Panc1 (cell line): ENCODE measurements at regions not wholly inside any gene's neighbourhood (a gene's known extent, or its start where the extent isn't known, plus 50 kb on each side); places are given as distances from the start of the nearest gene placed in this dataset.

ENCODE experiments used
- ATAC-seq: fragments of 200-7000 bp; cut with Tn5 transposase; 2 replicates; pipeline ENCODE4 v1.9.1; 2020; ENCODE audit warnings: mild to moderate bottlenecking, moderate library complexity
- BruUV-seq: library from RNA; stranded (reverse); fragments of 400-500 nt; replicated peaks from 2 replicates; lab custom pipeline; 2021; lab: Mats Ljungman, UMichigan
- CTCF ChIA-PET: fragments of 300-600 bp; sonication (Branson Sonifier 250); formaldehyde crosslinking; loops from one replicate; lab custom pipeline; 2022; ENCODE audit warnings: antibody characterized with exemption; lab: Charles Lee
- POLR2A ChIA-PET: fragments of 300-600 bp; sonication (Branson Sonifier 250); formaldehyde crosslinking; loops from one replicate; lab custom pipeline; 2022; ENCODE audit warnings: antibody characterized with exemption; lab: Charles Lee
- DNase-seq: peaks from one replicate; pipeline ENCODE4 v3.0.0-alpha.2; 2010; ENCODE audit warnings: low read depth, low spot score
- H3K27ac ChIP-seq: 2 replicates; pipeline ENCODE4 v1.5.1; 2011; ENCODE audit warnings: mild to moderate bottlenecking, low read length, inconsistent platforms
- H3K27me3 ChIP-seq: fragments of 200-500 bp; sonication (Bioruptor generic); 2 replicates; pipeline ENCODE4 v1.6.0; 2014; ENCODE audit warnings: low read length, inconsistent platforms; ENCODE audit not compliant: control insufficient read depth, insufficient read depth
- H3K36me3 ChIP-seq: fragments of 200-500 bp; sonication (Bioruptor generic); 2 replicates; pipeline ENCODE4 v1.5.1; 2014; ENCODE audit warnings: inconsistent platforms, mild to moderate bottlenecking, low read length, moderate library complexity; ENCODE audit not compliant: control insufficient read depth, insufficient read depth
- H3K4me1 ChIP-seq: 2 replicates; pipeline ENCODE4 v1.5.1; 2011; ENCODE audit warnings: inconsistent platforms, mild to moderate bottlenecking, low read length, moderate library complexity; ENCODE audit not compliant: control insufficient read depth, insufficient read depth
- H3K4me3 ChIP-seq, 2 experiments: 2 replicates each; pipeline ENCODE4 v1.5.1; 2011 to 2012; ENCODE audit warnings: low read depth in 2 of 2, low read length in 2 of 2, mild to moderate bottlenecking in 2 of 2, inconsistent platforms in 1 of 2, moderate library complexity in 1 of 2
- H3K9me3 ChIP-seq: fragments of 200-500 bp; sonication (Bioruptor generic); 2 replicates; pipeline ENCODE4 v1.5.1; 2014; ENCODE audit warnings: low read depth, mild to moderate bottlenecking, inconsistent platforms, low read length, moderate library complexity; ENCODE audit not compliant: control insufficient read depth, insufficient read depth
- POLR2AphosphoS5 ChIP-seq: IDR thresholded peaks from 2 replicates; pipeline ENCODE4 v1.6.1; 2012; ENCODE audit warnings: mild to moderate bottlenecking, low read depth, low read length, moderate library complexity
- SIN3A ChIP-seq: IDR thresholded peaks from 2 replicates; pipeline ENCODE4 v1.6.1; 2012; ENCODE audit warnings: low read depth, mild to moderate bottlenecking, low read length, moderate library complexity, borderline replicate concordance; ENCODE audit not compliant: insufficient read depth
- TCF7L2 ChIP-seq: IDR thresholded peaks from 2 replicates; pipeline ENCODE4 v1.6.1; 2011; ENCODE audit warnings: mild to moderate bottlenecking, low read depth, low read length, inconsistent platforms
- in situ Hi-C: cut with HindIII; loops from 2 replicates; pipeline ENCODE4 v1.10.0; 2016; ENCODE audit warnings: low sequenced_read_pairs, low pct_unique_long_range_greater_than_20kb
- intact Hi-C: fragments of 100-400 bp; cut with micrococcal nuclease; formaldehyde crosslinking; loops from one replicate; pipeline ENCODE4 v1.10.0; 2022; ENCODE audit not compliant: unreplicated experiment
- TF ChIP-seq, protein P1 (sequence below): fragments of 450-650 bp; IDR thresholded peaks from 2 replicates; pipeline ENCODE4 v1.5.1; 2017; ENCODE audit warnings: mild to moderate bottlenecking
- TF ChIP-seq, protein P2 (sequence below), 2 experiments: IDR thresholded peaks; 2 replicates each; pipeline ENCODE4 v1.6.1; 2011 to 2012; ENCODE audit warnings: low read depth in 2 of 2, control low read depth in 1 of 2, low read length in 1 of 2, mild to moderate bottlenecking in 1 of 2, moderate library complexity in 1 of 2; ENCODE audit not compliant: insufficient read depth in 1 of 2

DNA sequence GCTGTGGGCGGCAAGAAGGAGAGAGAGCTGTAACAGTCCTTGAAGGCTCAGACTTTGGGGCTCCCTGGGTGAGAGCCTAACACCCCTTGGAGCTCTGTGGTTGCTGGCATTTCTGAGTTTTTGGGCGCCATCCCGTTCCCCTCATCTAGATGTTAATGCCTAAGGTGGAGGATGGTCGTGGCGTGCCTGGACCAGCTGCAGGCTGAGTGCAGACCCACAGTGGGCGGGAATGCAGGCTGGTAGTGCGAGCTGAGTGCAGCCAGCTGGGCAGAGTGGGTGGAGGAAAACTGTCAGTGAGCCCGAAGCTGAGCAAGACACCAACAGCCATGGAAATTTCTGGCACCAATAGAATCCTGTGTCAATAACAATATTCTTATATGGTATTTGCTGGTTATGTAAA, 403.0 kb downstream of the ANKRD7 start:
- Histone ChIP-seq H3K27me3 (no peaks in the 10 kb centered on the region), H3K9me3 (0 out of 2 replicates have a peak, but pooled peaks cover 3% of the 10 kb centered on the region), H3K4me3 (no peak overlapping the region), H3K4me1 (no peaks in the 10 kb centered on the region), H3K27ac (no peak overlapping the region), H3K36me3 (no peaks in the 10 kb centered on the region)
- CTCF ChIA-PET: no interaction called here
- intact Hi-C loops: no loop called here
- in situ Hi-C loops: no loop called here
- no peak for TF ChIP-seq TCF7L2
- no peak for TF ChIP-seq POLR2AphosphoS5
- TF ChIP-seq, protein P1, sequence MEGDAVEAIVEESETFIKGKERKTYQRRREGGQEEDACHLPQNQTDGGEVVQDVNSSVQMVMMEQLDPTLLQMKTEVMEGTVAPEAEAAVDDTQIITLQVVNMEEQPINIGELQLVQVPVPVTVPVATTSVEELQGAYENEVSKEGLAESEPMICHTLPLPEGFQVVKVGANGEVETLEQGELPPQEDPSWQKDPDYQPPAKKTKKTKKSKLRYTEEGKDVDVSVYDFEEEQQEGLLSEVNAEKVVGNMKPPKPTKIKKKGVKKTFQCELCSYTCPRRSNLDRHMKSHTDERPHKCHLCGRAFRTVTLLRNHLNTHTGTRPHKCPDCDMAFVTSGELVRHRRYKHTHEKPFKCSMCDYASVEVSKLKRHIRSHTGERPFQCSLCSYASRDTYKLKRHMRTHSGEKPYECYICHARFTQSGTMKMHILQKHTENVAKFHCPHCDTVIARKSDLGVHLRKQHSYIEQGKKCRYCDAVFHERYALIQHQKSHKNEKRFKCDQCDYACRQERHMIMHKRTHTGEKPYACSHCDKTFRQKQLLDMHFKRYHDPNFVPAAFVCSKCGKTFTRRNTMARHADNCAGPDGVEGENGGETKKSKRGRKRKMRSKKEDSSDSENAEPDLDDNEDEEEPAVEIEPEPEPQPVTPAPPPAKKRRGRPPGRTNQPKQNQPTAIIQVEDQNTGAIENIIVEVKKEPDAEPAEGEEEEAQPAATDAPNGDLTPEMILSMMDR: no peak
- TF ChIP-seq, protein P2, sequence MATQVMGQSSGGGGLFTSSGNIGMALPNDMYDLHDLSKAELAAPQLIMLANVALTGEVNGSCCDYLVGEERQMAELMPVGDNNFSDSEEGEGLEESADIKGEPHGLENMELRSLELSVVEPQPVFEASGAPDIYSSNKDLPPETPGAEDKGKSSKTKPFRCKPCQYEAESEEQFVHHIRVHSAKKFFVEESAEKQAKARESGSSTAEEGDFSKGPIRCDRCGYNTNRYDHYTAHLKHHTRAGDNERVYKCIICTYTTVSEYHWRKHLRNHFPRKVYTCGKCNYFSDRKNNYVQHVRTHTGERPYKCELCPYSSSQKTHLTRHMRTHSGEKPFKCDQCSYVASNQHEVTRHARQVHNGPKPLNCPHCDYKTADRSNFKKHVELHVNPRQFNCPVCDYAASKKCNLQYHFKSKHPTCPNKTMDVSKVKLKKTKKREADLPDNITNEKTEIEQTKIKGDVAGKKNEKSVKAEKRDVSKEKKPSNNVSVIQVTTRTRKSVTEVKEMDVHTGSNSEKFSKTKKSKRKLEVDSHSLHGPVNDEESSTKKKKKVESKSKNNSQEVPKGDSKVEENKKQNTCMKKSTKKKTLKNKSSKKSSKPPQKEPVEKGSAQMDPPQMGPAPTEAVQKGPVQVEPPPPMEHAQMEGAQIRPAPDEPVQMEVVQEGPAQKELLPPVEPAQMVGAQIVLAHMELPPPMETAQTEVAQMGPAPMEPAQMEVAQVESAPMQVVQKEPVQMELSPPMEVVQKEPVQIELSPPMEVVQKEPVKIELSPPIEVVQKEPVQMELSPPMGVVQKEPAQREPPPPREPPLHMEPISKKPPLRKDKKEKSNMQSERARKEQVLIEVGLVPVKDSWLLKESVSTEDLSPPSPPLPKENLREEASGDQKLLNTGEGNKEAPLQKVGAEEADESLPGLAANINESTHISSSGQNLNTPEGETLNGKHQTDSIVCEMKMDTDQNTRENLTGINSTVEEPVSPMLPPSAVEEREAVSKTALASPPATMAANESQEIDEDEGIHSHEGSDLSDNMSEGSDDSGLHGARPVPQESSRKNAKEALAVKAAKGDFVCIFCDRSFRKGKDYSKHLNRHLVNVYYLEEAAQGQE (IDR thresholded peaks at IDR 0.05; ENCODE audit: insufficient read depth in 1 of 2, low read depth in 2 of 2, low read length in 1 of 2): no peak
- TF ChIP-seq SIN3A: no peak
- POLR2A ChIA-PET: no interaction called here
- no TSS peak for BruUV-seq
- DNase-seq (no peak), ATAC-seq (no peak)

- BruUV-seq: no TSS peak
- DNase-seq: no peak
- ChIA-PET CTCF (no interaction called here), POLR2A (no interaction called here)
- TF ChIP-seq TCF7L2 (no peak), POLR2AphosphoS5 (no peak), SIN3A (no peak)
- TF ChIP-seq, protein P2 (IDR thresholded peaks at IDR 0.05; ENCODE audit: insufficient read depth in 1 of 2, low read depth in 2 of 2, low read length in 1 of 2): no peak
- TF ChIP-seq, protein P1: no peak
- in situ Hi-C loops (no loop called here), intact Hi-C loops (no loop called here)
- H3K4me3 ChIP-seq: no peak overlapping the region
- no peaks in the 10 kb centered on the region for H3K27me3 ChIP-seq
- no peaks in the 10 kb centered on the region for H3K36me3 ChIP-seq
- ATAC-seq: no peak
- no peaks in the 10 kb centered on the region for H3K4me1 ChIP-seq
- H3K27ac ChIP-seq: no peak overlapping the region
- 0 out of 2 replicates have a peak, but pooled peaks cover 3% of the 10 kb centered on the region for H3K9me3 ChIP-seq
Measured at GRCh38 chr7:118629898-118630438, 405.5 kb downstream of the ANKRD7 start.
